ENCODE measurements at regions not wholly inside any gene's neighbourhood (a gene's known extent, or its start where the extent isn't known, plus 50 kb on each side); places are given as distances from the start of the nearest gene placed in this dataset.

- intact Hi-C loops (cut with DNase I): no loop called here
- Histone ChIP-seq H3K9me3 (no peaks in the 10 kb centered on the region), H3K27me3 (no peaks in the 10 kb centered on the region), H3K4me3 (no peak overlapping the region), H3K4me1 (peaks cover 0 to 35% (median 24%) of the 10 kb centered on the region in 4 donors), H3K36me3 (no peaks in the 10 kb centered on the region), H3K27ac (peak overlapping the region in 2 of 4 donors; percentile 56 to 70)
- WGBS, 2 donors: 58 to 78% methylated on average over 3 of the region's 3 CpGs
- no peak for TF ChIP-seq CTCF (IDR thresholded peaks at IDR 0.05)
- no peak for TF ChIP-seq POLR2A (IDR thresholded peaks at IDR 0.05)
- no peak for DNase-seq
Measured at GRCh38 chr5:54696346-54696745, 178.8 kb downstream of the SNX18 start.

- H3K27ac ChIP-seq: peak overlapping the region in 1 of 4 donors; percentile 70
- no peaks in the 10 kb centered on the region for H3K27me3 ChIP-seq
- TF ChIP-seq EP300 (IDR thresholded peaks at IDR 0.05) (no peak), POLR2AphosphoS5 (IDR thresholded peaks at IDR 0.05) (no peak), POLR2A (IDR thresholded peaks at IDR 0.05) (no peak), CTCF (IDR thresholded peaks at IDR 0.05) (no peak)
- intact Hi-C loops (cut with DNase I): no loop called here
- H3K9me3 ChIP-seq: no peaks in the 10 kb centered on the region
- no peaks in the 10 kb centered on the region for H3K36me3 ChIP-seq
- H3K4me1 ChIP-seq: peaks cover 0 to 29% (median 21%) of the 10 kb centered on the region in 4 donors
- no peak for DNase-seq
- H3K4me3 ChIP-seq: no peak overlapping the region
- 71 to 88% methylated on average over 5 of the region's 5 CpGs for WGBS, 2 donors
Measured at GRCh38 chr5:54695198-54695966, 177.8 kb downstream of the SNX18 start.

DNA sequence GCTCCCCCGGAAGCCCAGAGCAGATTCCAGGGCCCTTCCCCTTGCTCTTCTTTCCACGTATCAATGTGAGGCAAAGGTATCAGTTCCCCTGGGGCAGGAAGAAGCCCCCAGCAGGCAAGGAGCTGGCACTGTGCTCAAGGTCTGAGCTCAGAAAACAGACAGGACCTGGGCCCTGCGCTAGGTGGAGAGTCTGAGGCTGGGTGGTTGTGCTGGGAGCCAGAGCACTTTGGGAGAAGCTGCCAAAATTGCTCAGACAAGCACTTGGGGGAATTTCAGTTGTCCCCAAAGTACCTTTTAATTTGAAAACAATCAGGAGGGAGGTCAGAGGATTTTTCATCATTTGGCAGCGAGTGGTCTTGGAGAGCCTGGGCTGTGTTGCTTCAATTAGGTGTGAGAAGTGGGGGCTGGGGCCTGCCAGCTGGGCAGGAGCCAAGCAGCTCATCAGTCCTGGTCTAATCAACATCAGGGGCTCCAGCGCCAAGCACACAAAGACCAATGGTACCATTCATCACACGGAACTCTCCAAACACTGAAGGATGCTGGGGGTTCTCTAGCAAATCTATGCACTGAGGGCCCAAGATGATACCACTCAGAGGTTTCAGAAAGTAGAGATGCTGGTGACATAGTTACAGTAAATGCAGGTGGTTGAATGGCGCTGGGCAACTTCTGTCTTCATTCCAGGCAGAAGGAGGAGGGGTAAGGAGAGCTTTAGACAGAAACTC lies 176.5 kb downstream of the SNX18 start:
- Histone ChIP-seq H3K27ac (no peak overlapping the region), H3K36me3 (no peaks in the 10 kb centered on the region), H3K4me1 (peaks cover 0 to 29% (median 21%) of the 10 kb centered on the region in 4 donors), H3K27me3 (no peaks in the 10 kb centered on the region), H3K9me3 (no peaks in the 10 kb centered on the region), H3K4me3 (no peak overlapping the region)
- intact Hi-C loops (cut with DNase I): no loop called here
- no peak for DNase-seq
- WGBS, 2 donors: 93% methylated on average over 7 of the region's 7 CpGs
- TF ChIP-seq EP300 (IDR thresholded peaks at IDR 0.05) (no peak), POLR2A (IDR thresholded peaks at IDR 0.05) (no peak), POLR2AphosphoS5 (IDR thresholded peaks at IDR 0.05) (no peak), CTCF (IDR thresholded peaks at IDR 0.05) (no peak)

- H3K27ac ChIP-seq: no peak overlapping the region
- WGBS, 2 donors: 55 to 77% methylated on average over 4 of the region's 4 CpGs
- intact Hi-C loops (cut with DNase I): no loop called here
Measured at GRCh38 chr5:54692631-54693030, 175.1 kb downstream of the SNX18 start.

More at GRCh38 chr5:54692631-54693030, 175.1 kb downstream of the SNX18 start:
- Histone ChIP-seq H3K9me3 (no peaks in the 10 kb centered on the region), H3K4me1 (peaks cover 0 to 25% (median 19%) of the 10 kb centered on the region in 4 donors), H3K4me3 (no peak overlapping the region), H3K27me3 (no peaks in the 10 kb centered on the region), H3K36me3 (no peaks in the 10 kb centered on the region)
- no peak for DNase-seq
- TF ChIP-seq POLR2A (IDR thresholded peaks at IDR 0.05) (no peak), POLR2AphosphoS5 (IDR thresholded peaks at IDR 0.05) (no peak), CTCF (IDR thresholded peaks at IDR 0.05) (no peak), EP300 (IDR thresholded peaks at IDR 0.05) (no peak)
